Activated B cell treated with CpG ODN at 0.5 μM for 24 hours (primary cell): ENCODE measurements at regions not wholly inside any gene's neighbourhood (a gene's known extent, or its start where the extent isn't known, plus 50 kb on each side); places are given as distances from the start of the nearest gene placed in this dataset.

Experiments
- ATAC-seq: fragments of 200-7000 bp; cut with Tn5 transposase; one replicate; pipeline ENCODE4 v1.10.0; 2021; ENCODE audit warnings: low read depth, mild to moderate bottlenecking, moderate library complexity
- CTCF ChIA-PET: fragments of 350-600 bp; sonication (Branson Sonifier 250); formaldehyde crosslinking; loops from one replicate; lab custom pipeline; 2021; ENCODE audit warnings: antibody characterized with exemption; lab: Charles Lee
- POLR2A ChIA-PET: fragments of 350-600 bp; sonication (Branson Sonifier 250); formaldehyde crosslinking; loops from one replicate; lab custom pipeline; 2021; ENCODE audit warnings: antibody characterized with exemption; lab: Charles Lee
- DNase-seq: peaks from one replicate; pipeline ENCODE4 v3.0.0; 2022
- H3K27ac Mint-ChIP-seq: one replicate; pipeline ENCODE4 v1.8.0; 2020; ENCODE audit warnings: mixed read lengths
- H3K27me3 Mint-ChIP-seq: one replicate; pipeline ENCODE4 v1.8.0; 2021; ENCODE audit warnings: mixed read lengths
- H3K36me3 Mint-ChIP-seq: one replicate; pipeline ENCODE4 v1.8.0; 2021; ENCODE audit warnings: low read depth, mixed read lengths
- H3K4me1 Mint-ChIP-seq: one replicate; pipeline ENCODE4 v1.8.0; 2021; ENCODE audit warnings: mixed read lengths
- H3K4me3 Mint-ChIP-seq: one replicate; pipeline ENCODE4 v1.8.0; 2020; ENCODE audit warnings: mild to moderate bottlenecking, mixed read lengths
- H3K9me3 Mint-ChIP-seq: one replicate; pipeline ENCODE4 v1.8.0; 2020; ENCODE audit warnings: mixed read lengths
- CTCF ChIP-seq: fragments of 200-600 bp; IDR thresholded peaks from one replicate; pipeline ENCODE4 v1.8.0; 2022; ENCODE audit warnings: antibody characterized with exemption, mild to moderate bottlenecking
- intact Hi-C: fragments of 100-400 bp; cut with micrococcal nuclease; formaldehyde crosslinking; loops from one replicate; pipeline ENCODE4 v1.15.1; 2024

- Mint-ChIP-seq H3K27me3 (no peaks in the 10 kb centered on the region), H3K9me3 (peaks cover 11% of the 10 kb centered on the region), H3K27ac (no peak overlapping the region), H3K36me3 (no peaks in the 10 kb centered on the region), H3K4me3 (no peak overlapping the region), H3K4me1 (no peaks in the 10 kb centered on the region)
- POLR2A ChIA-PET, result no interaction called here
- no peak for TF ChIP-seq CTCF
- ATAC-seq, result no peak
- intact Hi-C loops, result no loop called here
- CTCF ChIA-PET, result no interaction called here
- no peak for DNase-seq
Measured at GRCh38 chr16:51225878-51226277, 74.8 kb upstream of the SALL1 start.

- DNase-seq (no peak), ATAC-seq (no peak)
- no peaks in the 10 kb centered on the region for H3K4me1 Mint-ChIP-seq
- H3K36me3 Mint-ChIP-seq, result no peaks in the 10 kb centered on the region
- H3K9me3 Mint-ChIP-seq, result peaks cover 14% of the 10 kb centered on the region
- CTCF ChIA-PET, result no interaction called here
- no peak overlapping the region for H3K4me3 Mint-ChIP-seq
- intact Hi-C loops, result no loop called here
- POLR2A ChIA-PET, result no interaction called here
- no peak for TF ChIP-seq CTCF
- H3K27me3 Mint-ChIP-seq, result no peaks in the 10 kb centered on the region
- no peak overlapping the region for H3K27ac Mint-ChIP-seq
Measured at GRCh38 chr16:51224317-51224716, 73.2 kb upstream of the SALL1 start.

- no peaks in the 10 kb centered on the region for H3K36me3 Mint-ChIP-seq
- no peak for DNase-seq
- CTCF ChIA-PET, result no interaction called here
- POLR2A ChIA-PET, result no interaction called here
- no peak for ATAC-seq
- no peaks in the 10 kb centered on the region for H3K4me1 Mint-ChIP-seq
- H3K9me3 Mint-ChIP-seq, result peaks cover 23% of the 10 kb centered on the region
- no peaks in the 10 kb centered on the region for H3K27me3 Mint-ChIP-seq
- TF ChIP-seq CTCF, result no peak
- H3K4me3 Mint-ChIP-seq, result no peak overlapping the region
- no peak overlapping the region for H3K27ac Mint-ChIP-seq
- intact Hi-C loops, result no loop called here
Measured at GRCh38 chr16:51222016-51222415, 70.9 kb upstream of the SALL1 start.

- ChIA-PET POLR2A (no interaction called here), CTCF (no interaction called here)
- no peak for DNase-seq
- Mint-ChIP-seq H3K27me3 (no peaks in the 10 kb centered on the region), H3K4me1 (no peaks in the 10 kb centered on the region), H3K9me3 (peaks cover 9% of the 10 kb centered on the region), H3K27ac (no peak overlapping the region), H3K36me3 (no peaks in the 10 kb centered on the region), H3K4me3 (no peak overlapping the region)
- no peak for TF ChIP-seq CTCF
- no peak for ATAC-seq
- intact Hi-C loops, result no loop called here
Measured at GRCh38 chr16:51211148-51211547, 60.1 kb upstream of the SALL1 start.

GRCh38 chr16:51210087-51210486 lies 59.0 kb upstream of the SALL1 start:
- Mint-ChIP-seq H3K36me3 (no peaks in the 10 kb centered on the region), H3K4me3 (no peak overlapping the region), H3K27ac (no peak overlapping the region), H3K27me3 (no peaks in the 10 kb centered on the region), H3K9me3 (peaks cover 6% of the 10 kb centered on the region), H3K4me1 (no peaks in the 10 kb centered on the region)
- DNase-seq (no peak), ATAC-seq (no peak)
- ChIA-PET CTCF (no interaction called here), POLR2A (no interaction called here)
- no peak for TF ChIP-seq CTCF
- intact Hi-C loops, result no loop called here
